ENCODE measurements at regions not wholly inside any gene's neighbourhood (a gene's known extent, or its start where the extent isn't known, plus 50 kb on each side); places are given as distances from the start of the nearest gene placed in this dataset.

DNA sequence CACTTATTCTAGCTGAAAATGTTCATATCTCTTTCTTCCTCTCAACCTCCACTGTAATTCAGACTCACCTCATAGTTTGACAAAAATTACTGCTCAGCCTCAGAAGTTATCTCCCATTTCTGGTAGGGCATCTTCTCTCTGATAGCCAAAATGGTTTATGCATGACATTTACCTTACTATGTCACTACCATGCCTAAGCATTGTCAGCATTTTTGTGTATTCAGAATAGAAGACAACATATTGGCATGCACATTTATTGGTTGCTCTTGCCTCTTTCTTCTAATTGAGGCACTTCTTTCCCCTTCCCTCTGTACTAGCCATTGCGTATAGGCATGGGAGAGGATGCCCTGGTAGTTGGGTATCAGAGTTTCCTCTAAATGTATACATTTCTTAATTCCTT is 406.1 kb upstream of the DCC start:
- TF ChIP-seq HDAC2 (IDR thresholded peaks at IDR 0.05; ENCODE audit: borderline replicate concordance in 1 of 2, low read depth in 2 of 2, low read length in 2 of 2) (no peak), POLR2A (IDR thresholded peaks at IDR 0.05; ENCODE audit: control extremely low read depth in 1 of 2, low read depth in 2 of 2, low read length in 2 of 2) (no peak), ATF2 (IDR thresholded peaks at IDR 0.05; ENCODE audit: low read length) (no peak), JUND (IDR thresholded peaks at IDR 0.05; ENCODE audit: low read length) (no peak), EZH2 (IDR thresholded peaks at IDR 0.05; ENCODE audit: low read depth, low read length, severe bottlenecking) (no peak), CTCF (IDR thresholded peaks at IDR 0.05; ENCODE audit: control extremely low read depth in 1 of 3, insufficient read depth in 1 of 3, low read depth in 1 of 3, low read length in 3 of 3) (no peak), SAP30 (IDR thresholded peaks at IDR 0.05; ENCODE audit: insufficient read depth, insufficient replicate concordance, low read length) (no peak), SRF (IDR thresholded peaks at IDR 0.05; ENCODE audit: low read depth, low read length) (no peak), EP300 (IDR thresholded peaks at IDR 0.05; ENCODE audit: borderline replicate concordance in 1 of 2, low read depth in 2 of 2, low read length in 2 of 2) (no peak), CEBPB (IDR thresholded peaks at IDR 0.05; ENCODE audit: low read depth, low read length) (no peak), POLR2AphosphoS5 (IDR thresholded peaks at IDR 0.05; ENCODE audit: low read depth, low read length) (no peak), GABPA (IDR thresholded peaks at IDR 0.05; ENCODE audit: borderline replicate concordance, insufficient read depth, low read length) (no peak), TEAD4 (IDR thresholded peaks at IDR 0.05; ENCODE audit: low read depth, low read length) (no peak), TAF1 (IDR thresholded peaks at IDR 0.05; ENCODE audit: low read depth, low read length) (no peak)
